GM12878 (cell line): ENCODE measurements at regions not wholly inside any gene's neighbourhood (a gene's known extent, or its start where the extent isn't known, plus 50 kb on each side); places are given as distances from the start of the nearest gene placed in this dataset.

Experiments used
- ASH2L ChIP-seq: fragments of 300-600, 200-600 bp; sonication (generic); IDR thresholded peaks from 2 replicates; pipeline ENCODE4 v1.6.1; 2017; ENCODE audit warnings: low read depth, mild to moderate bottlenecking, borderline replicate concordance
- BRCA1 ChIP-seq: IDR thresholded peaks from 2 replicates; pipeline ENCODE4 v1.6.1; 2011; ENCODE audit warnings: low read depth, low read length, improper control_type of control experiment
- CTCF ChIP-seq, 3 experiments: IDR thresholded peaks in 2 of 3; conservative IDR thresholded peaks in 1 of 3; 2 replicates each; pipeline ENCODE4 v1.5.1; 2011; ENCODE audit warnings: low read depth in 3 of 3, low read length in 3 of 3, mild to moderate bottlenecking in 3 of 3, control low read depth in 2 of 3, moderate library complexity in 2 of 3, inconsistent platforms in 1 of 3, mixed read lengths in 1 of 3; ENCODE audit not compliant: control insufficient read depth in 2 of 3, insufficient read depth in 1 of 3; ENCODE audit errors: extremely low read depth in 1 of 3
- EP300 ChIP-seq, 2 experiments: fragments of 150-350 bp in 1 of 2; IDR thresholded peaks; 2 replicates each; pipeline ENCODE4 v1.6.1; 2011 to 2012; ENCODE audit warnings: low read depth in 2 of 2, low read length in 2 of 2, borderline replicate concordance in 1 of 2, improper control_type of control experiment in 1 of 2, inconsistent platforms in 1 of 2; ENCODE audit not compliant: control insufficient read depth in 1 of 2
- FOS ChIP-seq: IDR thresholded peaks from 3 replicates; pipeline ENCODE4 v1.6.1; 2011; ENCODE audit warnings: borderline replicate concordance; ENCODE audit not compliant: insufficient read length; ENCODE audit errors: extremely low read depth
- IKZF1 ChIP-seq: fragments of 450-650 bp; conservative IDR thresholded peaks from 2 replicates; pipeline ENCODE4 v1.6.1; 2017; ENCODE audit warnings: antibody characterized with exemption, mild to moderate bottlenecking
- IRF3 ChIP-seq: fragments of 450-650 bp; IDR thresholded peaks from 2 replicates; pipeline ENCODE4 v1.6.1; 2014; ENCODE audit warnings: mild to moderate bottlenecking
- RELA ChIP-seq: fragments of 450-650 bp; IDR thresholded peaks from 2 replicates; pipeline ENCODE4 v1.8.0; 2014; ENCODE audit warnings: borderline replicate concordance; ENCODE audit not compliant: partially characterized antibody
- SIN3A ChIP-seq: IDR thresholded peaks from 2 replicates; pipeline ENCODE4 v1.6.1; 2012; ENCODE audit warnings: low read depth, low read length, improper control_type of control experiment
- SUPT20H ChIP-seq: IDR thresholded peaks from 2 replicates; pipeline ENCODE4 v1.6.1; 2011; ENCODE audit warnings: low read depth, mild to moderate bottlenecking, low read length, moderate library complexity, borderline replicate concordance; ENCODE audit not compliant: control insufficient read depth
- SUZ12 ChIP-seq: fragments of 200-600 bp; sonication (generic); IDR thresholded peaks from one replicate; pipeline ENCODE4 v1.6.1; 2018; ENCODE audit warnings: antibody characterized with exemption, mild to moderate bottlenecking; ENCODE audit not compliant: unreplicated experiment
- TF ChIP-seq, protein P1 (sequence below): fragments of 450-650 bp; IDR thresholded peaks from 2 replicates; pipeline ENCODE4 v1.6.1; 2016; ENCODE audit warnings: mild to moderate bottlenecking, moderate library complexity, borderline replicate concordance
- TF ChIP-seq, protein P2 (sequence below): IDR thresholded peaks from 2 replicates; pipeline ENCODE4 v1.6.1; 2012; ENCODE audit warnings: low read depth, low read length, improper control_type of control experiment
- TF ChIP-seq, protein P3 (sequence below): IDR thresholded peaks from 2 replicates; pipeline ENCODE4 v1.6.1; 2011; ENCODE audit warnings: borderline replicate concordance, low read depth, mild to moderate bottlenecking, moderate library complexity, mixed read lengths, low read length; ENCODE audit not compliant: insufficient read depth; ENCODE audit errors: extremely low read length

GRCh38 chr2:10989782-10990181 lies 78.0 kb downstream of the KCNF1 start:
- TF ChIP-seq SUPT20H = no peak
- TF ChIP-seq, protein P1, sequence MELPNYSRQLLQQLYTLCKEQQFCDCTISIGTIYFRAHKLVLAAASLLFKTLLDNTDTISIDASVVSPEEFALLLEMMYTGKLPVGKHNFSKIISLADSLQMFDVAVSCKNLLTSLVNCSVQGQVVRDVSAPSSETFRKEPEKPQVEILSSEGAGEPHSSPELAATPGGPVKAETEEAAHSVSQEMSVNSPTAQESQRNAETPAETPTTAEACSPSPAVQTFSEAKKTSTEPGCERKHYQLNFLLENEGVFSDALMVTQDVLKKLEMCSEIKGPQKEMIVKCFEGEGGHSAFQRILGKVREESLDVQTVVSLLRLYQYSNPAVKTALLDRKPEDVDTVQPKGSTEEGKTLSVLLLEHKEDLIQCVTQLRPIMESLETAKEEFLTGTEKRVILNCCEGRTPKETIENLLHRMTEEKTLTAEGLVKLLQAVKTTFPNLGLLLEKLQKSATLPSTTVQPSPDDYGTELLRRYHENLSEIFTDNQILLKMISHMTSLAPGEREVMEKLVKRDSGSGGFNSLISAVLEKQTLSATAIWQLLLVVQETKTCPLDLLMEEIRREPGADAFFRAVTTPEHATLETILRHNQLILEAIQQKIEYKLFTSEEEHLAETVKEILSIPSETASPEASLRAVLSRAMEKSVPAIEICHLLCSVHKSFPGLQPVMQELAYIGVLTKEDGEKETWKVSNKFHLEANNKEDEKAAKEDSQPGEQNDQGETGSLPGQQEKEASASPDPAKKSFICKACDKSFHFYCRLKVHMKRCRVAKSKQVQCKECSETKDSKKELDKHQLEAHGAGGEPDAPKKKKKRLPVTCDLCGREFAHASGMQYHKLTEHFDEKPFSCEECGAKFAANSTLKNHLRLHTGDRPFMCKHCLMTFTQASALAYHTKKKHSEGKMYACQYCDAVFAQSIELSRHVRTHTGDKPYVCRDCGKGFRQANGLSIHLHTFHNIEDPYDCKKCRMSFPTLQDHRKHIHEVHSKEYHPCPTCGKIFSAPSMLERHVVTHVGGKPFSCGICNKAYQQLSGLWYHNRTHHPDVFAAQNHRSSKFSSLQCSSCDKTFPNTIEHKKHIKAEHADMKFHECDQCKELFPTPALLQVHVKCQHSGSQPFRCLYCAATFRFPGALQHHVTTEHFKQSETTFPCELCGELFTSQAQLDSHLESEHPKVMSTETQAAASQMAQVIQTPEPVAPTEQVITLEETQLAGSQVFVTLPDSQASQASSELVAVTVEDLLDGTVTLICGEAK = no peak
- no peak for TF ChIP-seq CTCF (IDR thresholded peaks at IDR 0.05 in 2 of 3, conservative IDR thresholded peaks at IDR 0.05 in 1 of 3; ENCODE audit: control insufficient read depth in 2 of 3, extremely low read depth in 1 of 3, insufficient read depth in 1 of 3, low read depth in 3 of 3, low read length in 3 of 3)
- TF ChIP-seq BRCA1 = no peak
- no peak for TF ChIP-seq FOS
- TF ChIP-seq, protein P2, sequence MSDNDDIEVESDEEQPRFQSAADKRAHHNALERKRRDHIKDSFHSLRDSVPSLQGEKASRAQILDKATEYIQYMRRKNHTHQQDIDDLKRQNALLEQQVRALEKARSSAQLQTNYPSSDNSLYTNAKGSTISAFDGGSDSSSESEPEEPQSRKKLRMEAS = no peak
- TF ChIP-seq IRF3 = no peak
- no peak for TF ChIP-seq SUZ12
- no peak for TF ChIP-seq IKZF1
- no peak for TF ChIP-seq RELA
- TF ChIP-seq EP300 (IDR thresholded peaks at IDR 0.05; ENCODE audit: borderline replicate concordance in 1 of 2, control insufficient read depth in 1 of 2, low read depth in 2 of 2, low read length in 2 of 2) = no peak
- TF ChIP-seq, protein P3, sequence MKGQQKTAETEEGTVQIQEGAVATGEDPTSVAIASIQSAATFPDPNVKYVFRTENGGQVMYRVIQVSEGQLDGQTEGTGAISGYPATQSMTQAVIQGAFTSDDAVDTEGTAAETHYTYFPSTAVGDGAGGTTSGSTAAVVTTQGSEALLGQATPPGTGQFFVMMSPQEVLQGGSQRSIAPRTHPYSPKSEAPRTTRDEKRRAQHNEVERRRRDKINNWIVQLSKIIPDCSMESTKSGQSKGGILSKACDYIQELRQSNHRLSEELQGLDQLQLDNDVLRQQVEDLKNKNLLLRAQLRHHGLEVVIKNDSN = no peak
- no peak for TF ChIP-seq ASH2L
- TF ChIP-seq SIN3A = no peak
